Activated T-helper 1 cell treated with anti-CD3 and anti-CD28 coated beads, Interleukin-12 subunit alpha, Interleukin-12 subunit beta, Interleukin-2, Interleukin-4 antibody, amounts not matched to agents 30 ng/mL and 10 ng/mL and 1 ng/mL, durations not matched to agents 14 hours and 24 hours and 36 hours (primary cell): ENCODE measurements at regions not wholly inside any gene's neighbourhood (a gene's known extent, or its start where the extent isn't known, plus 50 kb on each side); places are given as distances from the start of the nearest gene placed in this dataset.
"Not testable (repeated sequence)": the region's sequence is repeated elsewhere in the genome, so short reads cannot be mapped to it uniquely, and the experiment has no call there.

Experiments used
- DNase-seq: peaks from one replicate; pipeline ENCODE4 v3.0.0; 2021; ENCODE audit warnings: low spot score
- H3K27ac Mint-ChIP-seq: one replicate; pipeline ENCODE4 v1.8.0; 2021; ENCODE audit warnings: mild to moderate bottlenecking, mixed read lengths
- H3K27me3 Mint-ChIP-seq: one replicate; pipeline ENCODE4 v1.8.0; 2022; ENCODE audit warnings: mild to moderate bottlenecking, moderate library complexity, mixed read lengths; ENCODE audit not compliant: insufficient read depth
- H3K36me3 Mint-ChIP-seq: one replicate; pipeline ENCODE4 v1.8.0; 2021; ENCODE audit warnings: low read depth, mixed read lengths
- H3K4me1 Mint-ChIP-seq: one replicate; pipeline ENCODE4 v1.8.0; 2021; ENCODE audit warnings: low read depth, mixed read lengths
- H3K4me3 Mint-ChIP-seq: one replicate; pipeline ENCODE4 v1.8.0; 2021; ENCODE audit warnings: mild to moderate bottlenecking, moderate library complexity, mixed read lengths
- H3K9me3 Mint-ChIP-seq: one replicate; pipeline ENCODE4 v1.8.0; 2021; ENCODE audit warnings: mixed read lengths
- intact Hi-C: fragments of 100-400 bp; cut with micrococcal nuclease; formaldehyde crosslinking; loops from one replicate; pipeline ENCODE4 v1.15.1; 2024

GRCh38 chr5:162888268-162888667, 549.1 kb upstream of the CCNG1 start:
- no peak for DNase-seq
- intact Hi-C loops: no loop called here
- H3K4me1 Mint-ChIP-seq: no peaks in the 10 kb centered on the region
- H3K27me3 Mint-ChIP-seq: no peaks in the 10 kb centered on the region
- no peaks in the 10 kb centered on the region for H3K36me3 Mint-ChIP-seq
- peaks cover 3% of the 10 kb centered on the region for H3K9me3 Mint-ChIP-seq
- no peak overlapping the region for H3K27ac Mint-ChIP-seq
- H3K4me3 Mint-ChIP-seq: no peak overlapping the region

DNA sequence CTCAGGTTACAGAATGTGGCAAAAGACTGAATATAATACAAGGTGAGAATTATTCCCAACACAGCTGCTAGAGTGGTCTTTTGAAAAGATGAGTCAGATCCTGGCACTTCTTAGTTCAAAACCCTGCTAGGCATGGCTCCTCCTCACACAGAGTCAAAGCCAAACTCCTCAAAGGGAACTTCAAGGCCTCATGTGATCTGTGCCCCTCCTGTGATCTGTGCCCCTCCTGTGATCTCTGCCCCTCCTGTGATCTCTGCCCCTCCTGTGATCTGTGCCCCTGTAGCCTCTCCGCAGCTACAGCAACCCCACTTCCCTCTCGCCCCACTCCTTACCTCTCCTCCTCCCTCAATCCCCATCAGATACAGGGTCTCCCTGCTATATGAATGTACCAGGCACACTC, 525.5 kb upstream of the CCNG1 start:
- Mint-ChIP-seq H3K27ac (no peak overlapping the region), H3K4me3 (no peak overlapping the region), H3K27me3 (no peaks in the 10 kb centered on the region), H3K36me3 (no peaks in the 10 kb centered on the region), H3K4me1 (no peaks in the 10 kb centered on the region), H3K9me3 (no peaks in the 10 kb centered on the region)
- DNase-seq: no peak
- intact Hi-C loops: no loop called here

- no peak overlapping the region for H3K27ac Mint-ChIP-seq
- H3K4me1 Mint-ChIP-seq: no peaks in the 10 kb centered on the region
- no peaks in the 10 kb centered on the region for H3K36me3 Mint-ChIP-seq
- H3K9me3 Mint-ChIP-seq: no peaks in the 10 kb centered on the region
- no peak overlapping the region for H3K4me3 Mint-ChIP-seq
- H3K27me3 Mint-ChIP-seq: no peaks in the 10 kb centered on the region
- DNase-seq: no peak
- intact Hi-C loops: no loop called here
These were observed 521.0 kb upstream of the CCNG1 start for GRCh38 chr5:162916368-162916767.

DNA sequence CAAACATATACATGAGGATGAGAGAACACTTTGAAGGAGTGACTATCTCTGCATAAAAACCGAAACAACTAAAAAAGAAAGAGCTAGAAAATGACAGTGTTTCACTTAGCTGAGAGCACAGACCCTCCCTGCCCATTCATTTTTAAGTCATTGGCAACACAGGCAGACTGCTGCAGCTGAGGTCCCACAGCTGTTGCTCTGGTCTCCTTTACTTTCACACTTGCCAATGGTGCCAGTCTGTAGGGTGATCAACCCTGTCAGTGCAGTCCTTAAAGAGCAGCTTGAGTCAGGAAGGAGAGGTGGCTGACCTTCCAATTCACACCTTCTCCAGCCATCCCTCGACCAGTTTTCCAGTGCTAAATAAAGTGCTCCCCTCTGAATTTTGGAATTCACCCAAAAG, 508.3 kb upstream of the CCNG1 start:
- DNase-seq: no peak
- H3K9me3 Mint-ChIP-seq: peaks cover 14% of the 10 kb centered on the region
- no peak overlapping the region for H3K27ac Mint-ChIP-seq
- no peaks in the 10 kb centered on the region for H3K27me3 Mint-ChIP-seq
- no peak overlapping the region for H3K4me3 Mint-ChIP-seq
- H3K4me1 Mint-ChIP-seq: no peaks in the 10 kb centered on the region
- H3K36me3 Mint-ChIP-seq: no peaks in the 10 kb centered on the region
- intact Hi-C loops: no loop called here

GRCh38 chr5:162931501-162931900, 505.9 kb upstream of the CCNG1 start:
- Mint-ChIP-seq H3K4me1 (no peaks in the 10 kb centered on the region), H3K4me3 (no peak overlapping the region), H3K27ac (no peak overlapping the region), H3K27me3 (no peaks in the 10 kb centered on the region), H3K9me3 (peaks cover 28% of the 10 kb centered on the region), H3K36me3 (no peaks in the 10 kb centered on the region)
- DNase-seq: no peak
- intact Hi-C loops: no loop called here

GRCh38 chr5:162939991-162940390, 497.4 kb upstream of the CCNG1 start:
- H3K36me3 Mint-ChIP-seq: no peaks in the 10 kb centered on the region
- H3K27me3 Mint-ChIP-seq: no peaks in the 10 kb centered on the region
- H3K4me3 Mint-ChIP-seq: no peak overlapping the region
- no peak overlapping the region for H3K27ac Mint-ChIP-seq
- DNase-seq: no peak
- H3K4me1 Mint-ChIP-seq: no peaks in the 10 kb centered on the region
- intact Hi-C loops: no loop called here
- H3K9me3 Mint-ChIP-seq: peaks cover 13% of the 10 kb centered on the region

GRCh38 chr5:162948677-162949076, 488.7 kb upstream of the CCNG1 start:
- Mint-ChIP-seq H3K4me1 (no peaks in the 10 kb centered on the region), H3K9me3 (peaks cover 3% of the 10 kb centered on the region), H3K36me3 (no peaks in the 10 kb centered on the region), H3K27ac (no peak overlapping the region), H3K4me3 (no peak overlapping the region), H3K27me3 (no peaks in the 10 kb centered on the region)
- intact Hi-C loops: no loop called here
- no peak for DNase-seq

DNA sequence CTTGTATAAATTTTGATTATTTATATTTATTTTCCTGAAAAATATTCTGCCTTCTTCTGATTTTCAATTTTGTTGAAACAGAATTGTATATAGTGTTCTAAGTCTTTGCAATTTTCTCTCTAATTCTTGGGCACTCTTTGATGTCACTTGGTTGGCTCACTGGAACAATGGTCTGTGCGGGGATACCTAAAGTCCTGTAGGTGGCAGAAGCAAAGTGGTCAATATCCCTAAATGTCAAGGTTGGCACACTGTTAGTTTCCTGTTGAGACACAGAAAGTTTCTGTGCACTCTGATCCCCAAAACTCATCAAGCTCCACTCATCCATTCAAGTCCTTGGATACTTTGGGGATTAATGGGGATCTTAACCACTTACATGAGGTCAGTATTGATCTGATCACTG, 480.8 kb upstream of the CCNG1 start:
- H3K4me3 Mint-ChIP-seq: no peak overlapping the region
- intact Hi-C loops: no loop called here
- H3K27ac Mint-ChIP-seq: no peak overlapping the region
- DNase-seq: no peak
- H3K4me1 Mint-ChIP-seq: no peaks in the 10 kb centered on the region
- H3K9me3 Mint-ChIP-seq: peaks cover 5% of the 10 kb centered on the region
- no peaks in the 10 kb centered on the region for H3K36me3 Mint-ChIP-seq
- no peaks in the 10 kb centered on the region for H3K27me3 Mint-ChIP-seq

GRCh38 chr5:162964144-162964543, 473.3 kb upstream of the CCNG1 start:
- H3K4me3 Mint-ChIP-seq, DNase-seq, intact Hi-C loops, H3K27me3 Mint-ChIP-seq, H3K27ac Mint-ChIP-seq, H3K4me1 Mint-ChIP-seq, H3K36me3 Mint-ChIP-seq: not testable (repeated sequence)
- peaks cover 11% of the 10 kb centered on the region for H3K9me3 Mint-ChIP-seq

DNA sequence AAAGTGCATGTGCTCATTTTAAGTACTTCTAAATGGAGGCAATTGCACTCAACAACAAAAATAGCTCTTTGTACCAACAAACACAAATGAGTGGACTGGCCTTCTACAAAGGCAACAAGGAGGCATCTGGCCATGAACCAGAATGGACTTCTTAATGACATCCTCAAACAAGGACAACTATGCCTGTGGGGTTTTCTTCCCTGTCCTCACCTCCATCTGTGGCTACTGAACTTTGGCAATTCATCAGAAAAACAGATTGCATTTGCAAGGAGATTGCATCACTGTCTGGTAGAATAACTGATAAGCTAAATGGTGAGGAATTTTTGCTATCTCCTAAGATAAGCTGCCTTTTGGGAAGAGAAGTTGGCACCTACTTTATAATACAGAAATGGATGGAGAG, 447.3 kb upstream of the CCNG1 start:
- Mint-ChIP-seq H3K4me3 (no peak overlapping the region), H3K27ac (no peak overlapping the region), H3K9me3 (peaks cover 4% of the 10 kb centered on the region), H3K4me1 (no peaks in the 10 kb centered on the region), H3K36me3 (no peaks in the 10 kb centered on the region), H3K27me3 (no peaks in the 10 kb centered on the region)
- no peak for DNase-seq
- intact Hi-C loops: no loop called here

- Mint-ChIP-seq H3K27ac (no peak overlapping the region), H3K9me3 (peaks cover 4% of the 10 kb centered on the region), H3K27me3 (no peaks in the 10 kb centered on the region), H3K4me1 (no peaks in the 10 kb centered on the region), H3K4me3 (no peak overlapping the region), H3K36me3 (no peaks in the 10 kb centered on the region)
- intact Hi-C loops: no loop called here
- no peak for DNase-seq
These were observed 446.4 kb upstream of the CCNG1 start for GRCh38 chr5:162990856-162991497.

- Mint-ChIP-seq H3K36me3 (no peaks in the 10 kb centered on the region), H3K9me3 (no peaks in the 10 kb centered on the region), H3K4me1 (no peaks in the 10 kb centered on the region), H3K27me3 (no peaks in the 10 kb centered on the region), H3K4me3 (no peak overlapping the region), H3K27ac (no peak overlapping the region)
- intact Hi-C loops: no loop called here
- DNase-seq: no peak
These were observed 441.8 kb upstream of the CCNG1 start for GRCh38 chr5:162995568-162995967.

DNA sequence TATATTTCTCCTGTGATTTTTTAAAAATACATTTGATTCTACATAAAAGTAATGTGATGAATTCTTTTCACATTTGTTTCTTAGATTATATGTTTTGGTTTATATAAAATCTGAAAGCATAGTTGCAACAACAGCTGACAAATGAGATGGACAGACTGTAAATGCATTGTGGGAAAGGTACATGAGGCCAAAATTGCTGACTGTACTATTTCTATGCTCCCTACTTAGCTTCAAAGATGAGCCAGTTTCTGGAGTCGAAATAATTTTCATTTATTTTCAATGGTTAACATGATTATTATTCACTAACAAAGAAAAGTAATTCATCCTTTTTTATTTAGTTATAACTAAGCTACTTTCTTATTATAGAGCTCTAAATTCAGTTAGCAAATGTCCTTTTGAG, 441.3 kb upstream of the CCNG1 start:
- Mint-ChIP-seq H3K36me3 (no peaks in the 10 kb centered on the region), H3K4me3 (no peak overlapping the region), H3K9me3 (no peaks in the 10 kb centered on the region), H3K4me1 (no peaks in the 10 kb centered on the region), H3K27ac (no peak overlapping the region), H3K27me3 (no peaks in the 10 kb centered on the region)
- DNase-seq: no peak
- intact Hi-C loops: no loop called here

DNA sequence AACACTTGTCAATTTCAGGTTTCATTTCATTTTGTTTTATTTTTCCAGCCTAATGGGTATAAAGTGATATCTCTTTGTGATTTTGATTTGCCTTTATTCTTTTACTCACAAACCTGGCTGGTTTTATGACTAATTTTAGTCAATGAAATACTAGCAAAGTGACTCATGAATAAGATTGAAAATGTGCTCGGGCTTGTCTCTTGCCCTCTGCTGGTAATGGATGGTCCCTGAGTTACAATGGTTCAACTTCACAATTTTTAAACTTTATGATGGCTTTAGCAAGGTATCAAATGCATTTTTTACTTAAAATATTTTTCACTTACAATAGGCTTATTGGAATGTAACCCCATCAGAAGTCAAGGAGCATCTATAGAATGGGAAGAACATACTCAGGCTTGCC, 431.4 kb upstream of the CCNG1 start:
- no peaks in the 10 kb centered on the region for H3K36me3 Mint-ChIP-seq

More for the DNA sequence above, 431.4 kb upstream of the CCNG1 start:
- no peak for DNase-seq
- no peaks in the 10 kb centered on the region for H3K27me3 Mint-ChIP-seq
- no peak overlapping the region for H3K4me3 Mint-ChIP-seq
- intact Hi-C loops: no loop called here
- H3K4me1 Mint-ChIP-seq: no peaks in the 10 kb centered on the region
- no peak overlapping the region for H3K27ac Mint-ChIP-seq
- H3K9me3 Mint-ChIP-seq: peaks cover 7% of the 10 kb centered on the region
